ENCODE measurements at regions not wholly inside any gene's neighbourhood (a gene's known extent, or its start where the extent isn't known, plus 50 kb on each side); places are given as distances from the start of the nearest gene placed in this dataset.

- no peaks in the 10 kb centered on the region for H3K36me3 Mint-ChIP-seq
- H3K27ac Mint-ChIP-seq, result no peak overlapping the region
- no peak for DNase-seq (ENCODE audit: low spot score)
- ChIA-PET CTCF (no interaction called here), POLR2A (no interaction called here)
- H3K9me3 Mint-ChIP-seq, result peaks cover 23% of the 10 kb centered on the region
- no peak for ATAC-seq
- TF ChIP-seq AR (CRISPR knock-in tag; IDR thresholded peaks at IDR 0.05) (no peak), NFATC4 (CRISPR knock-in tag; IDR thresholded peaks at IDR 0.05) (no peak)
- H3K4me3 Mint-ChIP-seq, result no peak overlapping the region
- no peaks in the 10 kb centered on the region; the same call in 1 of the 2 replicates for H3K27me3 Mint-ChIP-seq (ENCODE audit: low read depth)
- no peaks in the 10 kb centered on the region for H3K4me1 Mint-ChIP-seq
These were observed 527.3 kb downstream of the PLPP3 start for GRCh38 chr1:56052041-56052440.

DNA sequence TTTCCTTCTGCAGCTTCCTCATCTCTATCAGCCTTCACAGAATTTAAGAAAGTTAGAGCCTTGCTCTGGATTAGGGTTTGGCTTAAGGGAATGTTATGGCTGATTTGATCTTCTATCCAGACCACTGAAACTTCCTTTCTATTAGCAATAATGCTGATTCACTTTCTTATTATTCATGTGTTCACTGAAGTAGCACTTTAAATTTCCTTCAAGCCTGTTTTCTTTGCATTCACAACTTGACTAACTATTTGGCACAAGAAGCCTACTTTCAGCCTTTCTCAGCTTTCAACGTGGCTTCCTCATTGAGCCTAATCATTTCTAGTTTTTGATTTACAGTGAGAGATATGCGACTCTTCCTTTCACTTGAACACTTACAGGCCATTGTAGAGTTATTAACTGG, 528.5 kb downstream of the PLPP3 start:
- POLR2A ChIA-PET, result no interaction called here
- H3K4me1 Mint-ChIP-seq, result no peaks in the 10 kb centered on the region

GRCh38 chr1:56045477-56045876, 533.9 kb downstream of the PLPP3 start:
- Mint-ChIP-seq H3K9me3 (peaks cover 17% of the 10 kb centered on the region), H3K36me3 (no peaks in the 10 kb centered on the region), H3K4me1 (no peaks in the 10 kb centered on the region), H3K27ac (no peak overlapping the region), H3K4me3 (no peak overlapping the region), H3K27me3 (ENCODE audit: low read depth) (no peaks in the 10 kb centered on the region; the same call in 1 of the 2 replicates)
- POLR2A ChIA-PET, result no interaction called here
- DNase-seq (ENCODE audit: low spot score) (no peak), ATAC-seq (no peak)
- TF ChIP-seq OVOL2 (CRISPR knock-in tag; IDR thresholded peaks at IDR 0.05; ENCODE audit: borderline replicate concordance) (no peak), KAT7 (CRISPR knock-in tag; IDR thresholded peaks at IDR 0.05; ENCODE audit: borderline replicate concordance) (no peak), ATF2 (CRISPR knock-in tag; IDR thresholded peaks at IDR 0.05; ENCODE audit: borderline replicate concordance, low read depth) (no peak)
- CTCF ChIA-PET, result no interaction called here

More for the DNA sequence above, 528.5 kb downstream of the PLPP3 start:
- no peak overlapping the region for H3K27ac Mint-ChIP-seq
- no peak overlapping the region for H3K4me3 Mint-ChIP-seq
- ATAC-seq, result no peak
- no peak for DNase-seq (ENCODE audit: low spot score)
- H3K9me3 Mint-ChIP-seq, result peaks cover 23% of the 10 kb centered on the region
- no peaks in the 10 kb centered on the region for H3K36me3 Mint-ChIP-seq
- H3K27me3 Mint-ChIP-seq (ENCODE audit: low read depth), result no peaks in the 10 kb centered on the region; the same call in 1 of the 2 replicates
- CTCF ChIA-PET, result no interaction called here
- no peak for TF ChIP-seq ATF1 (CRISPR knock-in tag; IDR thresholded peaks at IDR 0.05)
- TF ChIP-seq ZMAT4 (CRISPR knock-in tag; IDR thresholded peaks at IDR 0.05), result no peak
- TF ChIP-seq NFYB (CRISPR knock-in tag; conservative IDR thresholded peaks at IDR 0.05; ENCODE audit: low read depth), result no peak
- no peak for TF ChIP-seq FOXP1 (CRISPR knock-in tag; IDR thresholded peaks at IDR 0.05; ENCODE audit: borderline replicate concordance)
- TF ChIP-seq FOXK1 (CRISPR knock-in tag; IDR thresholded peaks at IDR 0.05), result no peak
- TF ChIP-seq NR1H2 (CRISPR knock-in tag; IDR thresholded peaks at IDR 0.05), result no peak
- TF ChIP-seq, protein P1, sequence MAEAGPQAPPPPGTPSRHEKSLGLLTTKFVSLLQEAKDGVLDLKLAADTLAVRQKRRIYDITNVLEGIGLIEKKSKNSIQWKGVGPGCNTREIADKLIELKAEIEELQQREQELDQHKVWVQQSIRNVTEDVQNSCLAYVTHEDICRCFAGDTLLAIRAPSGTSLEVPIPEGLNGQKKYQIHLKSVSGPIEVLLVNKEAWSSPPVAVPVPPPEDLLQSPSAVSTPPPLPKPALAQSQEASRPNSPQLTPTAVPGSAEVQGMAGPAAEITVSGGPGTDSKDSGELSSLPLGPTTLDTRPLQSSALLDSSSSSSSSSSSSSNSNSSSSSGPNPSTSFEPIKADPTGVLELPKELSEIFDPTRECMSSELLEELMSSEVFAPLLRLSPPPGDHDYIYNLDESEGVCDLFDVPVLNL (CRISPR knock-in tag; IDR thresholded peaks at IDR 0.05; ENCODE audit: borderline replicate concordance, low read depth), result no peak
- TF ChIP-seq ZNF219 (CRISPR knock-in tag; IDR thresholded peaks at IDR 0.05; ENCODE audit: borderline replicate concordance), result no peak
- TF ChIP-seq CREB1 (CRISPR knock-in tag; IDR thresholded peaks at IDR 0.05), result no peak
- no peak for TF ChIP-seq ZNF121 (CRISPR knock-in tag; IDR thresholded peaks at IDR 0.05)
- no peak for TF ChIP-seq TEAD1 (CRISPR knock-in tag; IDR thresholded peaks at IDR 0.05)
- no peak for TF ChIP-seq GRHL2 (CRISPR knock-in tag; IDR thresholded peaks at IDR 0.05; ENCODE audit: insufficient replicate concordance, severe bottlenecking)
